ENCODE measurements at regions not wholly inside any gene's neighbourhood (a gene's known extent, or its start where the extent isn't known, plus 50 kb on each side); places are given as distances from the start of the nearest gene placed in this dataset.
"Not testable (repeated sequence)": the region's sequence is repeated elsewhere in the genome, so short reads cannot be mapped to it uniquely, and the experiment has no call there.

- H3K27me3 ChIP-seq (ENCODE audit: control insufficient read depth, insufficient read depth, low read length): no peaks in the 10 kb centered on the region
- no peak overlapping the region for H3K4me3 ChIP-seq (ENCODE audit: low read depth, low read length)
- no peak overlapping the region for H3K9ac ChIP-seq (ENCODE audit: low read depth, low read length)
- no peaks in the 10 kb centered on the region for H3K4me1 ChIP-seq (ENCODE audit: control insufficient read depth, insufficient read depth, low read length)
- no peaks in the 10 kb centered on the region for H3K36me3 ChIP-seq (ENCODE audit: control insufficient read depth, insufficient read depth, low read length)
- H3K9me3 ChIP-seq (ENCODE audit: control insufficient read depth, insufficient read depth, low read length): no peaks in the 10 kb centered on the region
Observed at GRCh38 chr10:78236416-78237015, 202.9 kb downstream of the RPS24 start.

- not testable (repeated sequence) for H3K27me3 ChIP-seq (ENCODE audit: control insufficient read depth, insufficient read depth, low read length); H3K9ac ChIP-seq (ENCODE audit: low read depth, low read length); H3K9me3 ChIP-seq (ENCODE audit: control insufficient read depth, insufficient read depth, low read length); H3K4me1 ChIP-seq (ENCODE audit: control insufficient read depth, insufficient read depth, low read length); H3K36me3 ChIP-seq (ENCODE audit: control insufficient read depth, insufficient read depth, low read length); H3K4me3 ChIP-seq (ENCODE audit: low read depth, low read length)
Observed at GRCh38 chr10:78237951-78238350, 204.3 kb downstream of the RPS24 start.

DNA sequence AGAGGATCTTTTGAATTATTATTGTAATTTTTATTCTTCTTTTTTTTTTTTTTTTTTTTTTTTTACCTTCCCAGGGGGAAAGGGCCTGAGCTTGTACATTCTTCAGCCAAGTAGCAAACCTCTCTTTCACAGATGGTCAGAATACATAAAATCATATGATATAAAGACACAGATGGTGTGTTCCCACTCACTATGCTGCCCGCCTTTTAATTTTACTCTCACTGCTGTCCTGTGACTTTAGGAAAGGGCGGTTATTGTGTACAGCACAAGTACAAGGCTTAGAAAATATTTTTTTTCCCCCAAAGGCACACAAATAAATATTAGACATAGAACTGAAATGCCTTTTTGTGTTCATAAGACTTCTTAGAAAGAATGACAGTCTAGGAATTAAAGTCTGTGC lies 213.6 kb downstream of the RPS24 start:
- H3K36me3 ChIP-seq (ENCODE audit: control insufficient read depth, insufficient read depth, low read length): no peaks in the 10 kb centered on the region
- no peaks in the 10 kb centered on the region for H3K27me3 ChIP-seq (ENCODE audit: control insufficient read depth, insufficient read depth, low read length)
- no peak overlapping the region for H3K9ac ChIP-seq (ENCODE audit: low read depth, low read length)
- H3K4me1 ChIP-seq (ENCODE audit: control insufficient read depth, insufficient read depth, low read length): no peaks in the 10 kb centered on the region
- H3K4me3 ChIP-seq (ENCODE audit: low read depth, low read length): no peak overlapping the region
- peaks cover 5% of the 10 kb centered on the region for H3K9me3 ChIP-seq (ENCODE audit: control insufficient read depth, insufficient read depth, low read length)

GRCh38 chr10:78247821-78248220 lies 214.2 kb downstream of the RPS24 start:
- H3K36me3 ChIP-seq (ENCODE audit: control insufficient read depth, insufficient read depth, low read length): no peaks in the 10 kb centered on the region
- H3K4me1 ChIP-seq (ENCODE audit: control insufficient read depth, insufficient read depth, low read length): no peaks in the 10 kb centered on the region
- peaks cover 4% of the 10 kb centered on the region for H3K9me3 ChIP-seq (ENCODE audit: control insufficient read depth, insufficient read depth, low read length)
- H3K4me3 ChIP-seq (ENCODE audit: low read depth, low read length): no peak overlapping the region
- H3K27me3 ChIP-seq (ENCODE audit: control insufficient read depth, insufficient read depth, low read length): no peaks in the 10 kb centered on the region
- H3K9ac ChIP-seq (ENCODE audit: low read depth, low read length): no peak overlapping the region

DNA sequence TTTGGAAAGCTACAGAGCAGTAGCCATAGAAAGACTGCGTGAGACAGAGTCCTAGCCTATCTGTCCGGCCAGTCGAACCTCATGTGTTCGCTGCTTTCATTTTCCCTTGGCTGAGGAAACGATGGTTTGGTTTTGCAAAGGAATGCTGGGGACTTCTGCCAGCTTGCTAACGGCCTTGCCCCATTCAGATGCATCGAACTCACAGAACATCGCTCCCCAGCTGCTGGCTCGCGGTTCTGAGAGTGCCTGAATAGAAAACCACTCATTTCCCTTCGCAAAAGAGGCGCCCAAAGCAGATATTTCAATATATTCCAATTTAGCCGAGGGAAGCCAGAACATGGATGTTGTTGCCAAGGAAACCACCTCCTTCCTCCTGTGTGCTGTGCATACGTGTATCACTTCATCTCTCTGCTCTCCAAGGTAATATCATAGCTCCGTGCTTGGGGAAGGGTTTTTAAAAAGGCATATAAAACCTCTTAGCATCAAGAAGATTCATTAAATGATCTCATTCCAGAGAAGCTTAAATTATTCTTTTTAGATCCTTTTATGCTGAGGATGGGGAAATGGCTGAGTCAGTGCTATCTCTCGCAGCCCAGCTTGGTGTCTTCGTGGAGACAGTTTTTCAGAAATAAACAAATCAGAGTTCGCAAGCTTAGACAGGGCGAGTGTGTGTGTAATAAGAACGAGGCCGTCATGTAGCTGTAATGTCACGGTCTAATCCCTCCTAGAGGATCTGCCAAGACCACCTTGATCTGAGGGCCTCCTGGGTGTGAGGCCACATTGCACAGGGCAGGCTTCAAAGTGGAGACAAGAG lies 215.2 kb downstream of the RPS24 start:
- H3K9ac ChIP-seq (ENCODE audit: low read depth, low read length): no peak overlapping the region
- no peak overlapping the region for H3K4me3 ChIP-seq (ENCODE audit: low read depth, low read length)
- H3K36me3 ChIP-seq (ENCODE audit: control insufficient read depth, insufficient read depth, low read length): no peaks in the 10 kb centered on the region

DNA sequence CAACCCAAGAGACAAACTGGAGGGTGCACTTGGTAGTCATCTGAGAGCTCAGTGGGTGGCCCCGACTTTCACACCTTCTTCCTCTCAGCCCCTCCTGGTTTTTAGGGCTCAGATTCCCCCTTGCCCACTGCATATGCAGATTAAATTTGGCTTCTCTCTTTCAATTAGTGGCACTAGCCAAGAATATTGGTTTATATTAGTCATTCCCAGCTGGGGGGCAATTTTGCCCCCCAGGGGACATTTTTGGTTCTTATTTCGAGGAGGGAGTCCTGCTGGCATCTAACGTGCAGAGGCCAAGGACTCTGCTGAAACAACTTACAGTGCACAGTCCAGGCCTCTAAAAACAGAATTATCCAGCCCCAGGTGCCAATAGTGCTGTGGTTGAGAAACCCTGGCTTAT lies 216.0 kb downstream of the RPS24 start:
- no peak overlapping the region for H3K4me3 ChIP-seq (ENCODE audit: low read depth, low read length)
- no peaks in the 10 kb centered on the region for H3K4me1 ChIP-seq (ENCODE audit: control insufficient read depth, insufficient read depth, low read length)
- H3K27me3 ChIP-seq (ENCODE audit: control insufficient read depth, insufficient read depth, low read length): no peaks in the 10 kb centered on the region
- no peak overlapping the region for H3K9ac ChIP-seq (ENCODE audit: low read depth, low read length)
- H3K9me3 ChIP-seq (ENCODE audit: control insufficient read depth, insufficient read depth, low read length): no peaks in the 10 kb centered on the region
- no peaks in the 10 kb centered on the region for H3K36me3 ChIP-seq (ENCODE audit: control insufficient read depth, insufficient read depth, low read length)

More for the DNA sequence above, 215.2 kb downstream of the RPS24 start:
- Histone ChIP-seq H3K27me3 (ENCODE audit: control insufficient read depth, insufficient read depth, low read length) (no peaks in the 10 kb centered on the region), H3K9me3 (ENCODE audit: control insufficient read depth, insufficient read depth, low read length) (no peaks in the 10 kb centered on the region), H3K4me1 (ENCODE audit: control insufficient read depth, insufficient read depth, low read length) (no peaks in the 10 kb centered on the region)

DNA sequence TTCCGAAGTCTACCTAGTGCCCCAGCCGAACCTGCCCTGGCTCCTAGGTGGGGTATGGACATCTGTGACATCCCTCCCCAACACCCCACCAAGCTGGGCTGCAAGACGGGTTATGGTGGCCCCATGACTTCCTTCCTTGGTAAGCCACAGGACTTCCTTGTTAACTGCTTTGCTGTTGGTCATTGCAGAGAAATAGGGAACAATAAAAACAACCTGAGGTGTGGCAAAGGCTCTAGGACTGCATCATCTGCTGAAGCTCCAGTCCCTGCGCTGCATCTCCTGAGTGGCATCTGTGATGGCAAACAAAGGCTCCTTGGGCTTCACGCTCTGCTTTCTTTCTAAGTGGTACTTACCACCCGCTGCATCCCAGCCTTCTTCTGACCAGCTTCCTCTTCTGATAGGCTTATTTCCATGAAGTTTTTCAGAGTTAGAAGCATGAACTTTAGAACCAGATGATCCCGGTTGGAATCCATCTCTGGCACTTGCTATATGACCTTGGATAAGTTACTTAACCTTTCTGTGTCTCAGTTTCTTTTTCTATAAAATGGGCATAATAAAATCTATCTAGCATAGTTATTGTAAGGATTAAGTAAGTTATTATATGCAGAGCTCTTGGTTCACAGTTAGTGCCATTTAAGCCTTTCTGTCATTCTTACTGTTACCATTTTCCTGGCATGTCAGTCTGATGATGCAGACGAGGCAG lies 216.8 kb downstream of the RPS24 start:
- Histone ChIP-seq H3K4me1 (ENCODE audit: control insufficient read depth, insufficient read depth, low read length) (no peaks in the 10 kb centered on the region), H3K27me3 (ENCODE audit: control insufficient read depth, insufficient read depth, low read length) (no peaks in the 10 kb centered on the region), H3K9ac (ENCODE audit: low read depth, low read length) (no peak overlapping the region), H3K9me3 (ENCODE audit: control insufficient read depth, insufficient read depth, low read length) (no peaks in the 10 kb centered on the region), H3K36me3 (ENCODE audit: control insufficient read depth, insufficient read depth, low read length) (no peaks in the 10 kb centered on the region), H3K4me3 (ENCODE audit: low read depth, low read length) (no peak overlapping the region)

- Histone ChIP-seq H3K9ac (ENCODE audit: low read depth, low read length) (no peak overlapping the region), H3K4me1 (ENCODE audit: control insufficient read depth, insufficient read depth, low read length) (no peaks in the 10 kb centered on the region), H3K9me3 (ENCODE audit: control insufficient read depth, insufficient read depth, low read length) (no peaks in the 10 kb centered on the region), H3K27me3 (ENCODE audit: control insufficient read depth, insufficient read depth, low read length) (no peaks in the 10 kb centered on the region), H3K36me3 (ENCODE audit: control insufficient read depth, insufficient read depth, low read length) (no peaks in the 10 kb centered on the region), H3K4me3 (ENCODE audit: low read depth, low read length) (no peak overlapping the region)
Observed at GRCh38 chr10:78251016-78251385, 217.3 kb downstream of the RPS24 start.

DNA sequence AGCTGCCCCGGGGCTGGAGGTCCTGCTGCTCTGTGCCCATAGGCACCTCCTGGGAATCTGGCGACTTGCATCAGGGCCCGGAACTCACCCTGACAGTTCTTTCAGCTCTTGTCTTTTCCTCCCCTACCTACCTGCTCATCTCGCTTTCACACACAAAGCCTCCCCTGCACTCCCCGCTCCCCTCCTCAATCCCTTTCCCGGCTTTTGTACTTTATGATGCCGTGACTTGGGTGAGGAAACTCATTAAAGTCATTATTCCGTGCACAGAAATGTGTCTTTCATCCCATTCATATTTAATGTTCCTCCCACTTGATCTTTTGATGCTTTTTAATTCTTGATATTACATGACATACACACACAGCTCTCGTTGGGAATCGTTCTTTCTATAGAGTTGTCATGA lies 218.6 kb downstream of the RPS24 start:
- H3K4me3 ChIP-seq (ENCODE audit: low read depth, low read length): no peak overlapping the region
- no peaks in the 10 kb centered on the region for H3K36me3 ChIP-seq (ENCODE audit: control insufficient read depth, insufficient read depth, low read length)
- no peaks in the 10 kb centered on the region for H3K4me1 ChIP-seq (ENCODE audit: control insufficient read depth, insufficient read depth, low read length)
- H3K27me3 ChIP-seq (ENCODE audit: control insufficient read depth, insufficient read depth, low read length): no peaks in the 10 kb centered on the region
- H3K9me3 ChIP-seq (ENCODE audit: control insufficient read depth, insufficient read depth, low read length): no peaks in the 10 kb centered on the region
- no peak overlapping the region for H3K9ac ChIP-seq (ENCODE audit: low read depth, low read length)

GRCh38 chr10:78253063-78253853 lies 219.6 kb downstream of the RPS24 start:
- Histone ChIP-seq H3K36me3 (ENCODE audit: control insufficient read depth, insufficient read depth, low read length) (no peaks in the 10 kb centered on the region), H3K9me3 (ENCODE audit: control insufficient read depth, insufficient read depth, low read length) (no peaks in the 10 kb centered on the region), H3K27me3 (ENCODE audit: control insufficient read depth, insufficient read depth, low read length) (no peaks in the 10 kb centered on the region), H3K4me1 (ENCODE audit: control insufficient read depth, insufficient read depth, low read length) (no peaks in the 10 kb centered on the region), H3K4me3 (ENCODE audit: low read depth, low read length) (no peak overlapping the region), H3K9ac (ENCODE audit: low read depth, low read length) (no peak overlapping the region)

DNA sequence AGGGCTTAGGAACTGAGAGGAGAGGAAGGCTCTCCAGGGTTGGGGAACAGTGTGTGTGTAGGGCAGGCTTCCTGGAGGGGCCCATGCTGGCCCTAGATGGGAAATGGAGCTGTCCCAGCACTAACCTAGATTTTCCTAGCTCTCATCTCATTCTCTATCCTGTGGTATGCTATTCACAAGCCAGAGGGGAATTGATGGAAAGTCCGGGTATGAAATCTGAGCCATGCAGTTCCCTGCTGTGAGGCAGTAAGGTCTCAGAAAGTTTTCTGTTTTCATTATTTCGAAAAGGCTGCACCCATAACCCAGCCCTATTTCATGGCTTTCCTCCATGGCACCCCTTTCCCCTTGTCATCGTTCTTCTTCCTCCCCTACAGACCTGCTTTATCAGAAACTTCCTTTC lies 220.3 kb downstream of the RPS24 start:
- Histone ChIP-seq H3K4me3 (ENCODE audit: low read depth, low read length) (no peak overlapping the region), H3K36me3 (ENCODE audit: control insufficient read depth, insufficient read depth, low read length) (no peaks in the 10 kb centered on the region), H3K4me1 (ENCODE audit: control insufficient read depth, insufficient read depth, low read length) (no peaks in the 10 kb centered on the region), H3K9ac (ENCODE audit: low read depth, low read length) (no peak overlapping the region), H3K9me3 (ENCODE audit: control insufficient read depth, insufficient read depth, low read length) (no peaks in the 10 kb centered on the region), H3K27me3 (ENCODE audit: control insufficient read depth, insufficient read depth, low read length) (no peaks in the 10 kb centered on the region)
